Trophoblast cell (in vitro differentiated cells and primary cell): ENCODE measurements at regions not wholly inside any gene's neighbourhood (a gene's known extent, or its start where the extent isn't known, plus 50 kb on each side); places are given as distances from the start of the nearest gene placed in this dataset.
"Not testable (repeated sequence)": the region's sequence is repeated elsewhere in the genome, so short reads cannot be mapped to it uniquely, and the experiment has no call there.

Source experiments
- DNase-seq, 2 donors: peaks; one replicate each; pipeline ENCODE4 v3.0.0-alpha.2; 2016
- H2AFZ ChIP-seq: 2 replicates; pipeline ENCODE4 v1.6.1; 2013; ENCODE audit warnings: low read length, moderate library complexity, mild to moderate bottlenecking; ENCODE audit not compliant: insufficient read depth, poor library complexity
- H2AK5ac ChIP-seq: 2 replicates; pipeline ENCODE4 v1.6.1; 2013; ENCODE audit warnings: mild to moderate bottlenecking, low read length
- H2BK120ac ChIP-seq: 2 replicates; pipeline ENCODE4 v1.6.1; 2013; ENCODE audit warnings: low read length, mild to moderate bottlenecking, moderate library complexity; ENCODE audit not compliant: insufficient read depth, poor library complexity
- H2BK12ac ChIP-seq: 2 replicates; pipeline ENCODE4 v1.6.1; 2013; ENCODE audit warnings: mild to moderate bottlenecking, low read length, moderate library complexity
- H2BK5ac ChIP-seq: 2 replicates; pipeline ENCODE4 v1.6.1; 2013; ENCODE audit warnings: low read length, low read depth, moderate library complexity, mild to moderate bottlenecking; ENCODE audit not compliant: poor library complexity
- H3K14ac ChIP-seq: 2 replicates; pipeline ENCODE4 v1.6.1; 2013; ENCODE audit warnings: mild to moderate bottlenecking, low read length
- H3K18ac ChIP-seq: 2 replicates; pipeline ENCODE4 v1.6.1; 2013; ENCODE audit warnings: mild to moderate bottlenecking, low read length
- H3K23ac ChIP-seq: 2 replicates; pipeline ENCODE4 v1.6.1; 2013; ENCODE audit warnings: low read length
- H3K27ac ChIP-seq: 2 replicates; pipeline ENCODE4 v1.5.1; 2013; ENCODE audit warnings: low read depth, mild to moderate bottlenecking, inconsistent platforms, low read length, moderate library complexity
- H3K27me3 ChIP-seq: 2 replicates; pipeline ENCODE4 v1.6.1; 2013; ENCODE audit warnings: inconsistent platforms, mild to moderate bottlenecking, low read length, moderate library complexity; ENCODE audit not compliant: insufficient read depth
- H3K36me3 ChIP-seq, 2 experiments: 1 replicate in 1 of 2; 2 replicates in 1 of 2; pipeline ENCODE4 v1.6.1; 2013; ENCODE audit warnings: low read length in 2 of 2, mild to moderate bottlenecking in 2 of 2, moderate library complexity in 1 of 2; ENCODE audit not compliant: insufficient read depth in 2 of 2, control insufficient read depth in 1 of 2
- H3K4ac ChIP-seq: 2 replicates; pipeline ENCODE4 v1.6.1; 2013; ENCODE audit warnings: low read depth, mild to moderate bottlenecking, low read length, moderate library complexity
- H3K4me1 ChIP-seq, 2 experiments: 1 replicate in 1 of 2; 2 replicates in 1 of 2; pipeline ENCODE4 v1.6.1; 2013; ENCODE audit warnings: low read length in 2 of 2, mild to moderate bottlenecking in 2 of 2, moderate library complexity in 1 of 2; ENCODE audit not compliant: insufficient read depth in 2 of 2, control insufficient read depth in 1 of 2
- H3K4me2 ChIP-seq: 2 replicates; pipeline ENCODE4 v1.6.1; 2013; ENCODE audit warnings: inconsistent platforms, mild to moderate bottlenecking, low read length, moderate library complexity
- H3K4me3 ChIP-seq: 2 replicates; pipeline ENCODE4 v1.5.1; 2013; ENCODE audit warnings: mild to moderate bottlenecking, low read depth, low read length, inconsistent platforms
- H3K79me1 ChIP-seq: one replicate; pipeline ENCODE4 v1.6.1; 2013; ENCODE audit warnings: low read length
- H3K79me2 ChIP-seq: 2 replicates; pipeline ENCODE4 v1.6.1; 2013; ENCODE audit warnings: low read length, mild to moderate bottlenecking; ENCODE audit not compliant: control insufficient read depth, insufficient read depth, poor library complexity
- H3K9ac ChIP-seq: 2 replicates; pipeline ENCODE4 v1.6.1; 2013; ENCODE audit warnings: mild to moderate bottlenecking, low read length
- H3K9me3 ChIP-seq: 2 replicates; pipeline ENCODE4 v1.6.1; 2013; ENCODE audit warnings: low read depth, mild to moderate bottlenecking, control low read depth, inconsistent platforms, low read length; ENCODE audit not compliant: insufficient read depth
- H4K12ac ChIP-seq: 2 replicates; pipeline ENCODE4 v1.6.1; 2013; ENCODE audit warnings: low read depth, mild to moderate bottlenecking, low read length, moderate library complexity
- H4K8ac ChIP-seq: 2 replicates; pipeline ENCODE4 v1.6.1; 2013; ENCODE audit warnings: low read depth, mild to moderate bottlenecking, low read length, moderate library complexity
- H4K91ac ChIP-seq: one replicate; pipeline ENCODE4 v1.6.1; 2013; ENCODE audit warnings: low read depth, mild to moderate bottlenecking, low read length, moderate library complexity
- WGBS: extraction: QIAGEN DNeasy Blood & Tissue Kit; methylation state at CpG from one replicate; pipeline ENCODE4 v1.1.7; 2013; ENCODE audit warnings: missing lambda C conversion rate; ENCODE audit not compliant: insufficient read length, insufficient coverage; ENCODE audit errors: extremely low coverage; 5-methylcytosine and 5-hydroxymethylcytosine counted together

GRCh38 chr2:91809391-91809790 is 3061.8 kb upstream of the TEKT4 start:
- WGBS = no CpG with 5 or more reads among the region's 60 CpGs
- not testable (repeated sequence) for H3K36me3 ChIP-seq, H3K4me1 ChIP-seq, H3K18ac ChIP-seq, H3K79me2 ChIP-seq, DNase-seq, H4K12ac ChIP-seq, H3K4me2 ChIP-seq, H4K8ac ChIP-seq, H2BK12ac ChIP-seq, H2BK120ac ChIP-seq, H3K27me3 ChIP-seq, H3K14ac ChIP-seq, H2AK5ac ChIP-seq, H3K9ac ChIP-seq, H3K9me3 ChIP-seq, H2AFZ ChIP-seq, H2BK5ac ChIP-seq, H3K4ac ChIP-seq, H3K27ac ChIP-seq, H3K4me3 ChIP-seq, H3K23ac ChIP-seq, H3K79me1 ChIP-seq, H4K91ac ChIP-seq

- H4K8ac ChIP-seq = no peak overlapping the region
- H3K79me1 ChIP-seq = no peaks in the 10 kb centered on the region
- no peaks in the 10 kb centered on the region for H3K79me2 ChIP-seq
- no peak for DNase-seq
- no peak overlapping the region for H2AK5ac ChIP-seq
- H3K4me3 ChIP-seq = no peak overlapping the region
- H3K23ac ChIP-seq = no peak overlapping the region
- no peaks in the 10 kb centered on the region for H3K27me3 ChIP-seq
- H3K14ac ChIP-seq = no peak overlapping the region
- no CpG with 5 or more reads among the region's 62 CpGs for WGBS
- H2AFZ ChIP-seq = no peak overlapping the region
- no peak overlapping the region for H3K4me2 ChIP-seq
- H4K91ac ChIP-seq = no peak overlapping the region
- H3K36me3 ChIP-seq = no peaks in the 10 kb centered on the region
- H2BK12ac ChIP-seq = no peak overlapping the region
- no peak overlapping the region for H3K18ac ChIP-seq
- H3K27ac ChIP-seq = no peak overlapping the region
- H2BK120ac ChIP-seq = no peak overlapping the region
- H2BK5ac ChIP-seq = no peak overlapping the region
- peaks cover 31% of the 10 kb centered on the region for H3K9me3 ChIP-seq
- no peaks in the 10 kb centered on the region for H3K4me1 ChIP-seq
- no peak overlapping the region for H4K12ac ChIP-seq
- no peak overlapping the region for H3K4ac ChIP-seq
- no peak overlapping the region for H3K9ac ChIP-seq
These were observed 3031.0 kb upstream of the TEKT4 start for GRCh38 chr2:91839904-91840868.

- peaks cover 35% of the 10 kb centered on the region for H3K9me3 ChIP-seq
- H3K36me3 ChIP-seq, H2AFZ ChIP-seq, H2BK5ac ChIP-seq, H4K12ac ChIP-seq, H3K4me1 ChIP-seq, H3K27ac ChIP-seq, H2BK120ac ChIP-seq, H3K23ac ChIP-seq, H3K18ac ChIP-seq, DNase-seq, H3K79me1 ChIP-seq, H2BK12ac ChIP-seq, H3K27me3 ChIP-seq, H3K4me2 ChIP-seq, H4K8ac ChIP-seq, H3K9ac ChIP-seq, H2AK5ac ChIP-seq, H3K4ac ChIP-seq, H4K91ac ChIP-seq, H3K14ac ChIP-seq, H3K4me3 ChIP-seq, H3K79me2 ChIP-seq: not testable (repeated sequence)
- no CpG with 5 or more reads among the region's 12 CpGs for WGBS
These were observed 3029.0 kb upstream of the TEKT4 start for GRCh38 chr2:91842264-91842663.

- not testable (repeated sequence) for H2AFZ ChIP-seq, H3K9ac ChIP-seq, H2BK5ac ChIP-seq, H4K12ac ChIP-seq, H3K4me1 ChIP-seq, H3K14ac ChIP-seq, H2AK5ac ChIP-seq, H3K79me1 ChIP-seq, H3K79me2 ChIP-seq, H4K8ac ChIP-seq, H3K27me3 ChIP-seq, H3K27ac ChIP-seq, H3K23ac ChIP-seq, H3K4me3 ChIP-seq, H3K4ac ChIP-seq, H2BK12ac ChIP-seq, DNase-seq, H3K4me2 ChIP-seq, H3K18ac ChIP-seq, H3K36me3 ChIP-seq, H4K91ac ChIP-seq, H2BK120ac ChIP-seq
- no CpG with 5 or more reads among the region's 14 CpGs for WGBS
- H3K9me3 ChIP-seq = peaks cover 35% of the 10 kb centered on the region
These were observed 3028.3 kb upstream of the TEKT4 start for GRCh38 chr2:91842913-91843312.
